HepG2 (cell line): ENCODE measurements at regions not wholly inside any gene's neighbourhood (a gene's known extent, or its start where the extent isn't known, plus 50 kb on each side); places are given as distances from the start of the nearest gene placed in this dataset.

ENCODE experiments used
- ATAC-seq: fragments of 200-7000 bp; cut with Tn5 transposase; 3 replicates; pipeline ENCODE4 v1.9.1; 2020; ENCODE audit warnings: mild to moderate bottlenecking, moderate library complexity
- BruUV-seq: library from RNA; stranded (reverse); fragments of 400-500 nt; replicated peaks from 2 replicates; lab custom pipeline; 2021; lab: Mats Ljungman, UMichigan
- CTCF ChIA-PET: fragments of 300-600 bp; formaldehyde crosslinking; extraction: SDS; loops from one replicate; lab custom pipeline; 2021; ENCODE audit warnings: low total read pairs, inconsistent platforms, low intra/inter-chr PET ratio; lab: Yijun Ruan, JAX
- POLR2A ChIA-PET: fragments of 350-600 bp; sonication (Branson Sonifier 250); formaldehyde crosslinking; loops from one replicate; lab custom pipeline; 2020; ENCODE audit warnings: antibody characterized with exemption, inconsistent platforms; lab: Yijun Ruan, JAX
- DNase-seq: peaks from one replicate; pipeline ENCODE4 v3.0.0-alpha.2; 2015; ENCODE audit warnings: low spot score
- FAIRE-seq: peaks from 3 replicates; lab custom pipeline; 2011; peaks lifted over from hg19 to GRCh38; lab: Jason Lieb, UNC
- H2AFZ ChIP-seq: one replicate; pipeline ENCODE4 v1.6.1; 2011; ENCODE audit warnings: low read length, inconsistent platforms
- H3K27ac ChIP-seq: fragments of 300-600 bp; 3 replicates; pipeline ENCODE4 v1.8.0; 2011; ENCODE audit warnings: mixed run types, mild to moderate bottlenecking, mixed read lengths, low read length, inconsistent platforms; ENCODE audit not compliant: insufficient read depth; ENCODE audit errors: extremely low read length
- H3K27me3 ChIP-seq, 2 experiments: fragments of 200-600 bp in 1 of 2; 2 replicates in 1 of 2; 3 replicates in 1 of 2; pipeline versions ENCODE4 v1.6.0 to v1.8.0; 2011; ENCODE audit warnings: low read length in 2 of 2, mild to moderate bottlenecking in 2 of 2, moderate library complexity in 2 of 2, inconsistent platforms in 1 of 2; ENCODE audit not compliant: insufficient read depth in 2 of 2, control insufficient read depth in 1 of 2
- H3K36me3 ChIP-seq, 2 experiments: fragments of 200-600 bp in 1 of 2; replicated peaks in 1 of 2; 2 replicates in 1 of 2; 3 replicates in 1 of 2; pipeline versions ENCODE4 v1.5.1 to v1.8.0; 2011; ENCODE audit warnings: low read length in 2 of 2, inconsistent platforms in 1 of 2; ENCODE audit not compliant: insufficient read depth in 2 of 2, control insufficient read depth in 1 of 2
- H3K4me1 ChIP-seq: 2 replicates; pipeline ENCODE4 v1.5.1; 2012; ENCODE audit warnings: low read length, inconsistent platforms; ENCODE audit not compliant: insufficient read depth
- H3K4me2 ChIP-seq: 2 replicates; pipeline ENCODE4 v1.6.0; 2011; ENCODE audit warnings: low read depth, low read length, inconsistent platforms
- H3K4me3 ChIP-seq, 3 experiments: fragments of 200-600 bp in 1 of 3; sonication (generic), shearing (Covaris generic) in 1 of 3; replicated peaks in 1 of 3; 2 replicates each; pipeline ENCODE4 v1.5.1; 2011 to 2016; ENCODE audit warnings: low read length in 3 of 3, inconsistent platforms in 2 of 3, low read depth in 2 of 3, mild to moderate bottlenecking in 2 of 3, control low read depth in 1 of 3, mixed read lengths in 1 of 3; ENCODE audit not compliant: insufficient read depth in 1 of 3
- H3K79me2 ChIP-seq: one replicate; pipeline ENCODE4 v1.6.1; 2011; ENCODE audit warnings: low read length, inconsistent platforms; ENCODE audit not compliant: insufficient read depth
- H3K9ac ChIP-seq: 2 replicates; pipeline ENCODE4 v1.6.0; 2011; ENCODE audit warnings: mild to moderate bottlenecking, low read depth, low read length, inconsistent platforms; ENCODE audit not compliant: insufficient read depth
- H3K9me3 ChIP-seq: 2 replicates; pipeline ENCODE4 v1.5.1; 2012; ENCODE audit warnings: mild to moderate bottlenecking, low read length
- H4K20me1 ChIP-seq: 2 replicates; pipeline ENCODE4 v1.6.0; 2011; ENCODE audit warnings: inconsistent platforms, mild to moderate bottlenecking, low read length, moderate library complexity; ENCODE audit not compliant: insufficient read depth
- ADNP ChIP-seq: sonication (generic); formaldehyde crosslinking; IDR thresholded peaks from 2 replicates; pipeline ENCODE4 v1.4.0; 2020; ENCODE audit warnings: missing genetic modification reagents
- AKAP8 ChIP-seq: sonication (generic); formaldehyde crosslinking; IDR thresholded peaks from 2 replicates; pipeline ENCODE4 v1.5.1; 2020; ENCODE audit warnings: mild to moderate bottlenecking, missing genetic modification reagents
- HNF4G ChIP-seq, 2 experiments: sonication (generic) in 1 of 2; formaldehyde crosslinking in 1 of 2; IDR thresholded peaks; 2 replicates each; pipeline versions ENCODE4 v1.4.0 to v1.6.1; 2011 to 2020; ENCODE audit warnings: borderline replicate concordance in 2 of 2, low read depth in 2 of 2, mild to moderate bottlenecking in 2 of 2, low read length in 1 of 2, missing genetic modification reagents in 1 of 2, moderate library complexity in 1 of 2
- NFKB2 ChIP-seq: sonication (generic); formaldehyde crosslinking; IDR thresholded peaks from 2 replicates; pipeline ENCODE4 v1.4.0; 2020; ENCODE audit warnings: missing genetic modification reagents, borderline replicate concordance
- NR2F1 ChIP-seq, 2 experiments: fragments of 450-650 bp in 1 of 2; formaldehyde crosslinking in 1 of 2; IDR thresholded peaks; 2 replicates each; pipeline versions ENCODE4 v1.5.0 to v1.6.1; 2016 to 2020; ENCODE audit warnings: mild to moderate bottlenecking in 1 of 2, missing compliant biosample characterization in 1 of 2, missing genetic modification reagents in 1 of 2, moderate library complexity in 1 of 2
- PCBP1 ChIP-seq: fragments of 200-400 bp; formaldehyde crosslinking; IDR thresholded peaks from 2 replicates; pipeline ENCODE4 v1.6.1; 2017; ENCODE audit warnings: mild to moderate bottlenecking, low read depth, low read length, borderline replicate concordance
- RFX3 ChIP-seq: IDR thresholded peaks from 2 replicates; pipeline ENCODE4 v1.6.1; 2016; ENCODE audit warnings: missing biosample characterization, missing genetic modification reagents
- TIGD3 ChIP-seq: sonication (generic); formaldehyde crosslinking; IDR thresholded peaks from 2 replicates; pipeline ENCODE4 v1.5.1; 2020; ENCODE audit warnings: mild to moderate bottlenecking, missing genetic modification reagents, borderline replicate concordance
- TOPORS ChIP-seq: sonication (generic); formaldehyde crosslinking; IDR thresholded peaks from 2 replicates; pipeline ENCODE4 v1.8.0; 2023; ENCODE audit warnings: mild to moderate bottlenecking, missing genetic modification reagents
- TSC22D2 ChIP-seq: sonication (generic); formaldehyde crosslinking; IDR thresholded peaks from 2 replicates; pipeline ENCODE4 v1.5.1; 2020; ENCODE audit warnings: missing genetic modification reagents, mild to moderate bottlenecking, borderline replicate concordance
- ZMYM4 ChIP-seq: sonication (generic); formaldehyde crosslinking; IDR thresholded peaks from 2 replicates; pipeline ENCODE4 v1.8.1; 2023; ENCODE audit warnings: mild to moderate bottlenecking, missing genetic modification reagents
- ZNF264 ChIP-seq: sonication (generic); formaldehyde crosslinking; IDR thresholded peaks from 2 replicates; pipeline ENCODE4 v1.4.0; 2020; ENCODE audit warnings: missing genetic modification reagents
- ZNF317 ChIP-seq: sonication (generic); formaldehyde crosslinking; IDR thresholded peaks from 2 replicates; pipeline ENCODE4 v1.5.0; 2020; ENCODE audit warnings: mild to moderate bottlenecking, missing genetic modification reagents
- WGBS: methylation state at CpG from one replicate; pipeline ENCODE4 v1.1.6; 2017; ENCODE audit warnings: low lambda C conversion rate; 5-methylcytosine and 5-hydroxymethylcytosine counted together
- in situ Hi-C: cut with HindIII; loops from 2 replicates; pipeline ENCODE4 v1.10.0; 2017; ENCODE audit warnings: low pct_unique_long_range_greater_than_20kb; ENCODE audit not compliant: extremely low pct_ligation_motif_present
- intact Hi-C: fragments of 100-400 bp; cut with micrococcal nuclease; formaldehyde crosslinking; loops from one replicate; pipeline ENCODE4 v1.10.0; 2022; ENCODE audit not compliant: unreplicated experiment
- TF ChIP-seq, protein P1 (sequence below): sonication (generic); formaldehyde crosslinking; IDR thresholded peaks from 2 replicates; pipeline ENCODE4 v1.9.0; 2022; ENCODE audit warnings: low read depth, missing genetic modification reagents
- TF ChIP-seq, protein P2 (sequence below): sonication (generic); formaldehyde crosslinking; IDR thresholded peaks from 2 replicates; pipeline ENCODE4 v1.4.0; 2020; ENCODE audit warnings: missing genetic modification reagents

DNA sequence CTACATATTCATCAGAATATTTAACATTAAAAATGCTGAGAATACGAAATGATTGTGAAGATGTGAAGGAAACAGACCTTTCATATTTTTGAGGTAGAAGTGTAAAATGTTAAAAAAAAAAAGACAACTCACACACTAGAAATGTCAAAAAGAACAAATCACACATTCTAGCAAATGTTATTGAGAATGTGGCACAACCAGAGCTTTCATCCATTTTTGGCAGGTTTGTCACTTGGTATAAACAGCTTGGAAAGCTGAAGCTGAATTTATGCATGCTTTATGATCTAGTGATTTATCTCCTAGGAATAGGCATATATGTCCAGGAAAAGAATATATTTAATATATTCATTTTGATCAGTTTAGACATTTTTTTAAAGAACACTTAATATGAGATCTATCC is 784.9 kb upstream of the GHITM start (continued):
- TF ChIP-seq ZNF317 (CRISPR knock-in tag) (no peak), TIGD3 (CRISPR knock-in tag) (no peak), RFX3 (CRISPR knock-in tag) (no peak), ZNF264 (CRISPR knock-in tag) (no peak), NFKB2 (CRISPR knock-in tag) (no peak), TSC22D2 (CRISPR knock-in tag) (no peak), PCBP1 (no peak), ADNP (CRISPR knock-in tag) (no peak)
- TF ChIP-seq, protein P1, sequence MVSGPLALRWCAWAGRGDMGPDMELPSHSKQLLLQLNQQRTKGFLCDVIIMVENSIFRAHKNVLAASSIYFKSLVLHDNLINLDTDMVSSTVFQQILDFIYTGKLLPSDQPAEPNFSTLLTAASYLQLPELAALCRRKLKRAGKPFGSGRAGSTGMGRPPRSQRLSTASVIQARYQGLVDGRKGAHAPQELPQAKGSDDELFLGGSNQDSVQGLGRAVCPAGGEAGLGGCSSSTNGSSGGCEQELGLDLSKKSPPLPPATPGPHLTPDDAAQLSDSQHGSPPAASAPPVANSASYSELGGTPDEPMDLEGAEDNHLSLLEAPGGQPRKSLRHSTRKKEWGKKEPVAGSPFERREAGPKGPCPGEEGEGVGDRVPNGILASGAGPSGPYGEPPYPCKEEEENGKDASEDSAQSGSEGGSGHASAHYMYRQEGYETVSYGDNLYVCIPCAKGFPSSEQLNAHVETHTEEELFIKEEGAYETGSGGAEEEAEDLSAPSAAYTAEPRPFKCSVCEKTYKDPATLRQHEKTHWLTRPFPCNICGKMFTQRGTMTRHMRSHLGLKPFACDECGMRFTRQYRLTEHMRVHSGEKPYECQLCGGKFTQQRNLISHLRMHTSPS (CRISPR knock-in tag), result no peak
- TF ChIP-seq, protein P2, sequence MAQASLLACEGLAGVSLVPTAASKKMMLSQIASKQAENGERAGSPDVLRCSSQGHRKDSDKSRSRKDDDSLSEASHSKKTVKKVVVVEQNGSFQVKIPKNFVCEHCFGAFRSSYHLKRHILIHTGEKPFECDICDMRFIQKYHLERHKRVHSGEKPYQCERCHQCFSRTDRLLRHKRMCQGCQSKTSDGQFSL, result no peak

- BruUV-seq, result no TSS peak
- Histone ChIP-seq H3K9ac (no peak overlapping the region), H3K79me2 (no peaks in the 10 kb centered on the region), H3K36me3 (no peaks in the 10 kb centered on the region), H3K4me3 (no peak overlapping the region), H3K27me3 (no peaks in the 10 kb centered on the region), H3K4me1 (no peaks in the 10 kb centered on the region), H3K9me3 (peaks cover 46% of the 10 kb centered on the region), H4K20me1 (no peaks in the 10 kb centered on the region), H3K4me2 (no peak overlapping the region)
- WGBS, result 47% methylated on average over 1 of the region's 1 CpG
- DNase-seq (no peak), FAIRE-seq (no peak), ATAC-seq (no peak)
- intact Hi-C loops, result no loop called here
- in situ Hi-C loops, result no loop called here
- POLR2A ChIA-PET, result no interaction called here
- TF ChIP-seq AKAP8 (CRISPR knock-in tag) (no peak), HNF4G (IDR thresholded peaks at IDR 0.05; ENCODE audit: borderline replicate concordance, low read depth, low read length) (no peak), HNF4G (CRISPR knock-in tag; IDR thresholded peaks at IDR 0.05; ENCODE audit: borderline replicate concordance, low read depth) (no peak), ZMYM4 (CRISPR knock-in tag) (no peak), TOPORS (CRISPR knock-in tag) (no peak), NR2F1 (CRISPR knock-in tag; IDR thresholded peaks at IDR 0.05) (no peak)
- TF ChIP-seq, all 625 proteins: peak for 0
- CTCF ChIA-PET, result no interaction called here
- H2AFZ ChIP-seq, result no peak overlapping the region
- H3K27ac ChIP-seq, result no peak overlapping the region
These were observed 782.3 kb upstream of the GHITM start for GRCh38 chr10:83357004-83357403.
